ENCODE measurements at regions not wholly inside any gene's neighbourhood (a gene's known extent, or its start where the extent isn't known, plus 50 kb on each side); places are given as distances from the start of the nearest gene placed in this dataset.
A peak's percentile ranks its signal among the peaks of the same experiment; 100 is the strongest.

DNA sequence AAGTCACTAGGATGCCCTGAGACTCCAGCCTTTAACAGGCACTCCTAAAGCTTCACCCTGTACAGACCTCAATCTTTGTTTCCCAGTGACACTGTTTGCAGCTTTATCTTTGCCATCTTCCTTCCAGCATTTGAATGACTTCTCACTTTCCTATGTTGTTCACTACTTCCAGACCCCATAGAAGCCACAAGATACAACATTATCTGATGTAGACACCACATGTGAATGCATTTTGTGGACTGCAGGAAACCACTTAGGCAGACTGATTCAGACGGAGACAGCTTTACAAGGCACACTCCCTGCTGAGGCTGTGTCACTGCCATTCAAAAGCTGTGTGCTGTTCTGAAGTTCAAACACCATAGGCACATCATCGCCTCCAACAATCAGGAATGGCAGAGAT lies 67.3 kb upstream of the SPATS2L start (continued):
- TF ChIP-seq, protein P1, sequence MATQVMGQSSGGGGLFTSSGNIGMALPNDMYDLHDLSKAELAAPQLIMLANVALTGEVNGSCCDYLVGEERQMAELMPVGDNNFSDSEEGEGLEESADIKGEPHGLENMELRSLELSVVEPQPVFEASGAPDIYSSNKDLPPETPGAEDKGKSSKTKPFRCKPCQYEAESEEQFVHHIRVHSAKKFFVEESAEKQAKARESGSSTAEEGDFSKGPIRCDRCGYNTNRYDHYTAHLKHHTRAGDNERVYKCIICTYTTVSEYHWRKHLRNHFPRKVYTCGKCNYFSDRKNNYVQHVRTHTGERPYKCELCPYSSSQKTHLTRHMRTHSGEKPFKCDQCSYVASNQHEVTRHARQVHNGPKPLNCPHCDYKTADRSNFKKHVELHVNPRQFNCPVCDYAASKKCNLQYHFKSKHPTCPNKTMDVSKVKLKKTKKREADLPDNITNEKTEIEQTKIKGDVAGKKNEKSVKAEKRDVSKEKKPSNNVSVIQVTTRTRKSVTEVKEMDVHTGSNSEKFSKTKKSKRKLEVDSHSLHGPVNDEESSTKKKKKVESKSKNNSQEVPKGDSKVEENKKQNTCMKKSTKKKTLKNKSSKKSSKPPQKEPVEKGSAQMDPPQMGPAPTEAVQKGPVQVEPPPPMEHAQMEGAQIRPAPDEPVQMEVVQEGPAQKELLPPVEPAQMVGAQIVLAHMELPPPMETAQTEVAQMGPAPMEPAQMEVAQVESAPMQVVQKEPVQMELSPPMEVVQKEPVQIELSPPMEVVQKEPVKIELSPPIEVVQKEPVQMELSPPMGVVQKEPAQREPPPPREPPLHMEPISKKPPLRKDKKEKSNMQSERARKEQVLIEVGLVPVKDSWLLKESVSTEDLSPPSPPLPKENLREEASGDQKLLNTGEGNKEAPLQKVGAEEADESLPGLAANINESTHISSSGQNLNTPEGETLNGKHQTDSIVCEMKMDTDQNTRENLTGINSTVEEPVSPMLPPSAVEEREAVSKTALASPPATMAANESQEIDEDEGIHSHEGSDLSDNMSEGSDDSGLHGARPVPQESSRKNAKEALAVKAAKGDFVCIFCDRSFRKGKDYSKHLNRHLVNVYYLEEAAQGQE (IDR thresholded peaks at IDR 0.05; ENCODE audit: unreplicated experiment) = no peak
- TF ChIP-seq JUNB (IDR thresholded peaks at IDR 0.05; ENCODE audit: unreplicated experiment) (no peak), POLR2AphosphoS5 (IDR thresholded peaks at IDR 0.05; ENCODE audit: low read depth) (no peak), NANOG (IDR thresholded peaks at IDR 0.05; ENCODE audit: borderline replicate concordance) (no peak), EZH2phosphoT487 (IDR thresholded peaks at IDR 0.05; ENCODE audit: unreplicated experiment) (no peak), CREB1 (CRISPR knock-in tag; IDR thresholded peaks at IDR 0.05; ENCODE audit: low read depth) (no peak), EZH2 (IDR thresholded peaks at IDR 0.05; ENCODE audit: low read depth, unreplicated experiment) (no peak)
- TF ChIP-seq, protein P2, sequence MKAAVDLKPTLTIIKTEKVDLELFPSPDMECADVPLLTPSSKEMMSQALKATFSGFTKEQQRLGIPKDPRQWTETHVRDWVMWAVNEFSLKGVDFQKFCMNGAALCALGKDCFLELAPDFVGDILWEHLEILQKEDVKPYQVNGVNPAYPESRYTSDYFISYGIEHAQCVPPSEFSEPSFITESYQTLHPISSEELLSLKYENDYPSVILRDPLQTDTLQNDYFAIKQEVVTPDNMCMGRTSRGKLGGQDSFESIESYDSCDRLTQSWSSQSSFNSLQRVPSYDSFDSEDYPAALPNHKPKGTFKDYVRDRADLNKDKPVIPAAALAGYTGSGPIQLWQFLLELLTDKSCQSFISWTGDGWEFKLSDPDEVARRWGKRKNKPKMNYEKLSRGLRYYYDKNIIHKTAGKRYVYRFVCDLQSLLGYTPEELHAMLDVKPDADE (IDR thresholded peaks at IDR 0.05) = no peak

DNA sequence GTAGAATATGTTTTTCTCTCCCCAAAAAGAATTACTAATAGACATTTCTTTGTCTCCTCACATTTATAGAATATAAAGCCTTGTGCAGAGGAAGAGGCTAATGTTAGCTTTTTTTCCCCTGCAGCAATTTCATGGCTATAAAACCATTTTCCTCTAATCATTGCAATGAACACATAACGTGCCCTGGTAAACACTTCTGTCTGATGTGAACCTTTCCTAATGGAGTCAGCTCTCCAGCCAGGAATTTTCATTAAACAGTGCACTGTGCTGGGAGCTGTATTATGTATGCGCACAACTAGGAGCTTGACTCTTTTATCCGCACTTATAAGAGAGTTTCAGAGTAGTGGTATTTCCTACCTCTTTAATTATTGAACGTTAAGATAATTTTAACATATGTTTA lies 63.9 kb upstream of the SPATS2L start:
- no peak overlapping the region for H3K4me3 Mint-ChIP-seq
- no peak overlapping the region for H3K27ac Mint-ChIP-seq
- DNase-seq (ENCODE audit: low spot score) (no peak), ATAC-seq (no peak)
- Histone ChIP-seq H3K27ac (ENCODE audit: low read depth) (no peak overlapping the region), H3K4me2 (no peak overlapping the region), H2AFZ (peak overlapping the region; percentile 80; the same call in 1 of the 2 replicates), H3K27me3 (ENCODE audit: insufficient read depth) (no peaks in the 10 kb centered on the region), H3K36me3 (ENCODE audit: insufficient read depth) (no peaks in the 10 kb centered on the region), H3K4me3 (no peak overlapping the region), H4K20me1 (replicated peaks; ENCODE audit: insufficient read depth) (no peaks in the 10 kb centered on the region), H3K4me1 (ENCODE audit: insufficient read depth) (0 out of 2 replicates have a peak, but pooled peaks cover 4% of the 10 kb centered on the region), H3K9me2 (ENCODE audit: insufficient read depth) (peaks cover 17% of the 10 kb centered on the region), H3F3A (replicated peaks; ENCODE audit: low read depth) (no peaks in the 10 kb centered on the region), H3K79me2 (replicated peaks; ENCODE audit: insufficient read depth) (no peaks in the 10 kb centered on the region)
- peaks cover 14% of the 10 kb centered on the region; the same call in 2 of the 3 replicates for H3K4me1 Mint-ChIP-seq
- H3K27me3 Mint-ChIP-seq (ENCODE audit: insufficient read depth, low read depth, poor library complexity) = peaks cover 2% of the 10 kb centered on the region
- no peaks in the 10 kb centered on the region for H3K36me3 Mint-ChIP-seq (ENCODE audit: low read depth)
- H3K9me3 Mint-ChIP-seq = no peaks in the 10 kb centered on the region
- no peak for TF ChIP-seq POLR2AphosphoS5 (IDR thresholded peaks at IDR 0.05; ENCODE audit: low read depth)
- TF ChIP-seq, protein P1 (IDR thresholded peaks at IDR 0.05; ENCODE audit: unreplicated experiment) = no peak
- TF ChIP-seq, protein P3, sequence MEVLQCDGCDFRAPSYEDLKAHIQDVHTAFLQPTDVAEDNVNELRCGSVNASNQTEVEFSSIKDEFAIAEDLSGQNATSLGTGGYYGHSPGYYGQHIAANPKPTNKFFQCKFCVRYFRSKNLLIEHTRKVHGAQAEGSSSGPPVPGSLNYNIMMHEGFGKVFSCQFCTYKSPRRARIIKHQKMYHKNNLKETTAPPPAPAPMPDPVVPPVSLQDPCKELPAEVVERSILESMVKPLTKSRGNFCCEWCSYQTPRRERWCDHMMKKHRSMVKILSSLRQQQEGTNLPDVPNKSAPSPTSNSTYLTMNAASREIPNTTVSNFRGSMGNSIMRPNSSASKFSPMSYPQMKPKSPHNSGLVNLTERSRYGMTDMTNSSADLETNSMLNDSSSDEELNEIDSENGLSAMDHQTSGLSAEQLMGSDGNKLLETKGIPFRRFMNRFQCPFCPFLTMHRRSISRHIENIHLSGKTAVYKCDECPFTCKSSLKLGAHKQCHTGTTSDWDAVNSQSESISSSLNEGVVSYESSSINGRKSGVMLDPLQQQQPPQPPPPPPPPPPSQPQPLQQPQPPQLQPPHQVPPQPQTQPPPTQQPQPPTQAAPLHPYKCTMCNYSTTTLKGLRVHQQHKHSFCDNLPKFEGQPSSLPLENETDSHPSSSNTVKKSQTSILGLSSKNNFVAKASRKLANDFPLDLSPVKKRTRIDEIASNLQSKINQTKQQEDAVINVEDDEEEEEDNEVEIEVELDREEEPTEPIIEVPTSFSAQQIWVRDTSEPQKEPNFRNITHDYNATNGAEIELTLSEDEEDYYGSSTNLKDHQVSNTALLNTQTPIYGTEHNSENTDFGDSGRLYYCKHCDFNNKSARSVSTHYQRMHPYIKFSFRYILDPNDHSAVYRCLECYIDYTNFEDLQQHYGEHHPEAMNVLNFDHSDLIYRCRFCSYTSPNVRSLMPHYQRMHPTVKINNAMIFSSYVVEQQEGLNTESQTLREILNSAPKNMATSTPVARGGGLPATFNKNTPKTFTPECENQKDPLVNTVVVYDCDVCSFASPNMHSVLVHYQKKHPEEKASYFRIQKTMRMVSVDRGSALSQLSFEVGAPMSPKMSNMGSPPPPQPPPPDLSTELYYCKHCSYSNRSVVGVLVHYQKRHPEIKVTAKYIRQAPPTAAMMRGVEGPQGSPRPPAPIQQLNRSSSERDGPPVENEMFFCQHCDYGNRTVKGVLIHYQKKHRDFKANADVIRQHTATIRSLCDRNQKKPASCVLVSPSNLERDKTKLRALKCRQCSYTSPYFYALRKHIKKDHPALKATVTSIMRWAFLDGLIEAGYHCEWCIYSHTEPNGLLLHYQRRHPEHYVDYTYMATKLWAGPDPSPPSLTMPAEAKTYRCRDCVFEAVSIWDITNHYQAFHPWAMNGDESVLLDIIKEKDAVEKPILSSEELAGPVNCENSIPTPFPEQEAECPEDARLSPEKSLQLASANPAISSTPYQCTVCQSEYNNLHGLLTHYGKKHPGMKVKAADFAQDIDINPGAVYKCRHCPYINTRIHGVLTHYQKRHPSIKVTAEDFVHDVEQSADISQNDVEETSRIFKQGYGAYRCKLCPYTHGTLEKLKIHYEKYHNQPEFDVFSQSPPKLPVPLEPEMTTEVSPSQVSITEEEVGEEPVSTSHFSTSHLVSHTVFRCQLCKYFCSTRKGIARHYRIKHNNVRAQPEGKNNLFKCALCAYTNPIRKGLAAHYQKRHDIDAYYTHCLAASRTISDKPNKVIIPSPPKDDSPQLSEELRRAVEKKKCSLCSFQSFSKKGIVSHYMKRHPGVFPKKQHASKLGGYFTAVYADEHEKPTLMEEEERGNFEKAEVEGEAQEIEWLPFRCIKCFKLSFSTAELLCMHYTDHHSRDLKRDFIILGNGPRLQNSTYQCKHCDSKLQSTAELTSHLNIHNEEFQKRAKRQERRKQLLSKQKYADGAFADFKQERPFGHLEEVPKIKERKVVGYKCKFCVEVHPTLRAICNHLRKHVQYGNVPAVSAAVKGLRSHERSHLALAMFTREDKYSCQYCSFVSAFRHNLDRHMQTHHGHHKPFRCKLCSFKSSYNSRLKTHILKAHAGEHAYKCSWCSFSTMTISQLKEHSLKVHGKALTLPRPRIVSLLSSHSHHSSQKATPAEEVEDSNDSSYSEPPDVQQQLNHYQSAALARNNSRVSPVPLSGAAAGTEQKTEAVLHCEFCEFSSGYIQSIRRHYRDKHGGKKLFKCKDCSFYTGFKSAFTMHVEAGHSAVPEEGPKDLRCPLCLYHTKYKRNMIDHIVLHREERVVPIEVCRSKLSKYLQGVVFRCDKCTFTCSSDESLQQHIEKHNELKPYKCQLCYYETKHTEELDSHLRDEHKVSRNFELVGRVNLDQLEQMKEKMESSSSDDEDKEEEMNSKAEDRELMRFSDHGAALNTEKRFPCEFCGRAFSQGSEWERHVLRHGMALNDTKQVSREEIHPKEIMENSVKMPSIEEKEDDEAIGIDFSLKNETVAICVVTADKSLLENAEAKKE (CRISPR knock-in tag; IDR thresholded peaks at IDR 0.05) = no peak
- TF ChIP-seq, protein P2 (IDR thresholded peaks at IDR 0.05) = no peak

Data from GM23338 (cell line).